Fibroblast of pulmonary artery (primary cell): ENCODE measurements at regions not wholly inside any gene's neighbourhood (a gene's known extent, or its start where the extent isn't known, plus 50 kb on each side); places are given as distances from the start of the nearest gene placed in this dataset.

Experiments used
- DNase-seq: peaks from one replicate; pipeline ENCODE4 v3.0.0-alpha.2; 2010; ENCODE audit warnings: low read depth
- H3K4me3 ChIP-seq: replicated peaks from 2 replicates; pipeline ENCODE4 v1.5.1; 2011; ENCODE audit warnings: low read depth, mild to moderate bottlenecking, control low read depth, low read length, moderate library complexity
- TF ChIP-seq, protein P1 (sequence below): IDR thresholded peaks from 2 replicates; pipeline ENCODE4 v1.5.1; 2011; ENCODE audit warnings: mild to moderate bottlenecking, control low read depth, low read length, inconsistent platforms; ENCODE audit errors: missing control alignments

DNA sequence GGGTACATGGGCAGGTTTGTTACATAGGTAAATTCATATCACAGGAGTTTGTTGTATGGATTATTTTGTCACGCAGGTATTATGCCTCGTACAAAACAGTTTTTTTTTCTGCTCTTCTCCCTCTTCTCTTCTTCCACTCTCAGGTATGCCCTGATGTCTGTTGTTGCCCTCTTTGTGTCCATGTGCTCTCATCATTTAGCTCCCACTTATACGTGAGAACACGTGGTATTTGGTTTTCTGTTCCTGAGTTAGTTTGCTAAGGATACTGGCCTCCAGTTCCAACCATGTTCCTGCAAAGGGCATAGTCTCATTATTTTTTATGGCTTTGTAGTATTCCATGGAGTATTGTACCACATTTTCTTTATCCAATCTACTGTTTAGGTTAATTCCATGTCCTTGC is 65.7 kb downstream of the UNC5CL start:
- H3K4me3 ChIP-seq = no peak overlapping the region
- TF ChIP-seq, protein P1, sequence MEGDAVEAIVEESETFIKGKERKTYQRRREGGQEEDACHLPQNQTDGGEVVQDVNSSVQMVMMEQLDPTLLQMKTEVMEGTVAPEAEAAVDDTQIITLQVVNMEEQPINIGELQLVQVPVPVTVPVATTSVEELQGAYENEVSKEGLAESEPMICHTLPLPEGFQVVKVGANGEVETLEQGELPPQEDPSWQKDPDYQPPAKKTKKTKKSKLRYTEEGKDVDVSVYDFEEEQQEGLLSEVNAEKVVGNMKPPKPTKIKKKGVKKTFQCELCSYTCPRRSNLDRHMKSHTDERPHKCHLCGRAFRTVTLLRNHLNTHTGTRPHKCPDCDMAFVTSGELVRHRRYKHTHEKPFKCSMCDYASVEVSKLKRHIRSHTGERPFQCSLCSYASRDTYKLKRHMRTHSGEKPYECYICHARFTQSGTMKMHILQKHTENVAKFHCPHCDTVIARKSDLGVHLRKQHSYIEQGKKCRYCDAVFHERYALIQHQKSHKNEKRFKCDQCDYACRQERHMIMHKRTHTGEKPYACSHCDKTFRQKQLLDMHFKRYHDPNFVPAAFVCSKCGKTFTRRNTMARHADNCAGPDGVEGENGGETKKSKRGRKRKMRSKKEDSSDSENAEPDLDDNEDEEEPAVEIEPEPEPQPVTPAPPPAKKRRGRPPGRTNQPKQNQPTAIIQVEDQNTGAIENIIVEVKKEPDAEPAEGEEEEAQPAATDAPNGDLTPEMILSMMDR = no peak
- no peak for DNase-seq

DNA sequence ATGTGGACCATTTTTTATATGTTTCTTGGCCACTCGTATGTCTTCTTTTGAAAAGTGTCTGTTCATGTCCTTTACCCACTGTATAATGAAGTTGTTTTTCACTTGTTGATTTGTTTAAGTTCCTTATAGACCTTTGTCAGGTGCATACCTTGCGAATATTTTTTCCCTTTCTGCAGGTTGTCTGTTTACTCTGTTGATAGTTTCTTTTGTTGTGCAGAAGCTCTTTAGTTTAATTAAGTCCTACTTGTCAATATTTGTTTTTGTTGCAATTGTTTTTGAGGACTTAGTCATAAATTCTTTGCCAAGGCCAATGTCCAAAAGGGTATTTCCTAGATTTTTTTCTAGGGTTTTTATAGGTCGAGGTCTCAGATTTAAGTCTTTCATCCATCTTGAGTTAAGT is 66.2 kb downstream of the UNC5CL start:
- no peak for DNase-seq
- no peak overlapping the region for H3K4me3 ChIP-seq
- TF ChIP-seq, protein P1 = no peak

GRCh38 chr6:40972190-40972589 is 66.8 kb downstream of the UNC5CL start:
- TF ChIP-seq, protein P1 = no peak
- H3K4me3 ChIP-seq = no peak overlapping the region
- DNase-seq = no peak

DNA sequence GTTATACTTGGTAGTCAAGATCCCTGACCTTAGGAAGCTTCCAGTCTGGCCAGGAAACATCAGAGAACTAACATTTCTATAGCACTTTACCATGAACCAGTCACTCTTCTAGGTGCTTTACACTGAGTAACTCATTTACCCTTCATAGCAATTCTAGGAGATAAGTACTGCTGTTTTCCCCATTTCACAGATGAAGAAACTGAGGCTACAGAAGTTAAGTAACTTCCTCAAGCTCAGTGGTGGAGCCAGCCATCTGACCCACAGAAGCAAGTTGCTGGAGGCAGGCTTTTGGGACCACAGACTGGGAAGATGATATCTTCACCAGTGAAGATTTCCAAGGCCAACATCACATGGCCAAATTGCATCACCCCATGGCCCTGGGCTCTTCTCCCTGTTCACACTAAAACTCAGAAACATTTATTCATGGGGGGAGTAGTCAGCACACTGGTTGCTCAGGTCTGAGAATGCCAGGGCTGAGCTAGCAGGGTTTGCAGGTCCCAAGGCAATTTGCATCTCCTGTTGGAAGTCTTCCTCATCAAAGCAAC is 70.3 kb downstream of the UNC5CL start:
- DNase-seq = no peak
- TF ChIP-seq, protein P1 = no peak
- H3K4me3 ChIP-seq = no peak overlapping the region

DNA sequence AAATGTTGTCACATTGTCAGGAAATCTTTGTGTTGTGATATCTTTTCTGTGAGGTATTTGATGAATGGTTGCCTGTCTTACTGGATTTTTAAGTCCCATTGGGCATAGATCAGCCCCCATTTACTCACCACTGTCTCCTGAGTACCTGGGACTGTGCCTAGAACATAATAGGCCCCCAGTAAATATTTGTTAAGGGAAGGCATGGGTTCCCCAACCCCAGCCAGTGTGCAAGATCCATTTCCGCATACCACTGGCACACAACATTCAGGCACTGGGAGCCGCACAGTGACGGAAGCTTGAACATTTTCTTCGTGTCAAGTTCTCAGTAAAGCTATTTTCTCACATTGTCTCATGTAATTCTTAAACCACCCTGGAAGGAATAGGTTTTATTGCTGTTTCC is 72.2 kb downstream of the UNC5CL start:
- TF ChIP-seq, protein P1 = no peak
- no peak for DNase-seq
- H3K4me3 ChIP-seq = no peak overlapping the region

GRCh38 chr6:40965046-40965445 is 74.0 kb downstream of the UNC5CL start:
- DNase-seq = no peak
- no peak overlapping the region for H3K4me3 ChIP-seq
- TF ChIP-seq, protein P1 = no peak

DNA sequence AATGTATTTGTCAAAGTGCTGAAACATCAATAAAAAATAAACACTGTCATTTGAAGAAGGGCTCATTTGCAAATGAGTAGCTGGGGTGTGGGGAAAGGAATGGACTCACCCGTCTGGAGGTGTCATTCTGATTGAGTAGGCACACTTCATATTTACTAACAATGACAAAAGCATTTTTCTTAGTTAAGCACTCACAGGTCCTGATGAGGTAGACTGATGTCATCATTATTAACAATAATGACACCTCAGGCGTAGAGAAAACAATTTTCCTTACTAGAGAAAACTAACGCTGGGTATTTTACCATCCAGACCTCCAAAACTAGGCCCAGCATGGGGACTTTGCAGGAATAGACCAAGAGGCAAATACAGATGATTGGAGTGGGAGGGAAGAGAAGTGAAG is 76.0 kb downstream of the UNC5CL start:
- no peak for DNase-seq
- H3K4me3 ChIP-seq = no peak overlapping the region
- TF ChIP-seq, protein P1 = no peak
